ENCODE measurements at regions not wholly inside any gene's neighbourhood (a gene's known extent, or its start where the extent isn't known, plus 50 kb on each side); places are given as distances from the start of the nearest gene placed in this dataset.

- Histone ChIP-seq H3K27ac (ENCODE audit: low read depth, low read length) (no peak overlapping the region), H3K79me2 (ENCODE audit: control insufficient read depth, insufficient read depth, low read length) (no peaks in the 10 kb centered on the region), H3K4me3 (ENCODE audit: low read length) (no peak overlapping the region), H3K36me3 (ENCODE audit: control insufficient read depth, insufficient read depth, low read length) (no peaks in the 10 kb centered on the region), H3K79me1 (ENCODE audit: low read length) (no peaks in the 10 kb centered on the region), H2BK120ac (ENCODE audit: low read depth, low read length) (no peak overlapping the region), H2BK5ac (ENCODE audit: low read length) (no peak overlapping the region), H4K5ac (ENCODE audit: low read length) (no peak overlapping the region), H3K56ac (ENCODE audit: low read length) (no peak overlapping the region), H3K4ac (ENCODE audit: low read depth, low read length) (peak overlapping the region; percentile 39), H3K23ac (ENCODE audit: low read length) (no peak overlapping the region), H2BK15ac (replicated peaks; ENCODE audit: low read depth) (no peak overlapping the region), H4K8ac (ENCODE audit: low read depth, low read length) (no peak overlapping the region), H3K4me2 (ENCODE audit: low read length) (no peak overlapping the region), H3K18ac (ENCODE audit: low read length) (no peak overlapping the region), H3K4me1 (ENCODE audit: control insufficient read depth, low read depth, low read length) (peaks cover 1% of the 10 kb centered on the region), H2AK5ac (ENCODE audit: low read length) (no peak overlapping the region), H3K9ac (ENCODE audit: low read length) (no peak overlapping the region), H3K27me3 (ENCODE audit: insufficient read depth, low read length, poor library complexity) (no peaks in the 10 kb centered on the region)
- no peak for DNase-seq
- WGBS (ENCODE audit: extremely low coverage, insufficient coverage, low lambda C conversion rate): no CpG with 5 or more reads among the region's 3 CpGs
Measured at GRCh38 chr2:113838744-113839444, 51.0 kb upstream of the ACTR3 start.

DNA sequence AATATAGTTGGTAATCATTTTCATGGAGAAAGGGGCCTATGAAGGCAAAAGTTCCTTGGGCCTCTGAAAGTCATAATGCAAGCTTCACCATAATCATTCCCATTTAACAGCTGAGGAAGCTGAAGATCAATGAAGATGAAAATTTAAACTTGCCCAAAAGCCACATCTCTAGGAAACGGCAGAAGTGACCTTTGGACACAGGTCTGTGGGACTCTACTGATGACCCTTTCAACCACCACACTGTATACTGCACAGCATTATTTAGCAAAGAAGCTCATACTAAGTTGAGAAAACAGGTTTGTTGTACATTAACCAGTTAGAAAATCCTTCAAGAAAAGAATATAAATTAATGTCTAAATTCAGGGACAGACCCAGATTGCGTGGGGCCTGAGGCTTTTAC, 51.6 kb upstream of the ACTR3 start:
- Histone ChIP-seq H3K4me1 (ENCODE audit: control insufficient read depth, low read depth, low read length) (no peaks in the 10 kb centered on the region), H3K79me1 (ENCODE audit: low read length) (no peaks in the 10 kb centered on the region), H3K18ac (ENCODE audit: low read length) (no peak overlapping the region), H3K4me3 (ENCODE audit: low read length) (no peak overlapping the region), H4K5ac (ENCODE audit: low read length) (no peak overlapping the region), H3K79me2 (ENCODE audit: control insufficient read depth, insufficient read depth, low read length) (no peaks in the 10 kb centered on the region), H2BK120ac (ENCODE audit: low read depth, low read length) (no peak overlapping the region), H4K8ac (ENCODE audit: low read depth, low read length) (no peak overlapping the region), H3K56ac (ENCODE audit: low read length) (no peak overlapping the region), H3K36me3 (ENCODE audit: control insufficient read depth, insufficient read depth, low read length) (no peaks in the 10 kb centered on the region), H3K4me2 (ENCODE audit: low read length) (no peak overlapping the region), H2BK15ac (replicated peaks; ENCODE audit: low read depth) (no peak overlapping the region), H3K4ac (ENCODE audit: low read depth, low read length) (no peak overlapping the region), H3K27me3 (ENCODE audit: insufficient read depth, low read length, poor library complexity) (no peaks in the 10 kb centered on the region), H3K9ac (ENCODE audit: low read length) (no peak overlapping the region), H2BK5ac (ENCODE audit: low read length) (no peak overlapping the region), H3K27ac (ENCODE audit: low read depth, low read length) (no peak overlapping the region), H2AK5ac (ENCODE audit: low read length) (no peak overlapping the region), H3K23ac (ENCODE audit: low read length) (no peak overlapping the region)
- DNase-seq: no peak
- WGBS (ENCODE audit: extremely low coverage, insufficient coverage, low lambda C conversion rate): no CpG with 5 or more reads among the region's 2 CpGs

DNA sequence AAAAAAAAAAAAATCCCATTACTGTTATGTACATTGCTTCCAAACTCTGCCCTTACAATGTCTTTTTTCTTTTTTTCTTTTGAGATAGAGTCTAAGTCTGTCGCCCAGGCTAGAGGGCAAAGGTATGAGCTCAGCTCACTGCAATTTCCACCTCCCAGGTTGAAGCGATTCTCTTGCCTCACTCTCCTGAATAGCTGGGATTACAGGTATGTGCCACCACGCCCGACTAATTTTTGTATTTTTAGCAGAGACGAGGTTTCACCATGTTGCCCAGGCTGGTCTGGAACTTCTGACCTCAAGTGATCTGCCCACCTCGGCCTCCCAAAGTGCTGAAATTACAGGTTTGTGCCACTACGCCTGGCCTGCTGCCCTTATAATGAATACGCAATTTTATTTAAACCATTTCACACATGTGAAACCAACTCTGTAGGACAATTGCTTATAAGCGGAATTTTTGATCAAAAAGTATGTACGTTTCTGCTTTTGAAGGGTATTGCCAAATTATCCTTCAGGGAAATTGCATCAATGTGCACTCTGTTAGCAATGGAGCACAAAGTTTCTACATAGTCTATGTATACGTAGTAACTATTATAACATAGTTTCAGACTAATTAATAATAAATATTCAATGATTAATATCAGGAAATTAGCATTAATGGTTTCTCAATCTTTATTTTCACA, 55.7 kb upstream of the ACTR3 start:
- H3K27ac ChIP-seq (ENCODE audit: low read depth, low read length): peak overlapping the region; percentile 44
- H3K27me3 ChIP-seq (ENCODE audit: insufficient read depth, low read length, poor library complexity): no peaks in the 10 kb centered on the region
- DNase-seq: peak; percentile 92
- H3K23ac ChIP-seq (ENCODE audit: low read length): no peak overlapping the region
- H3K79me2 ChIP-seq (ENCODE audit: control insufficient read depth, insufficient read depth, low read length): no peaks in the 10 kb centered on the region
- no peak overlapping the region for H3K4me3 ChIP-seq (ENCODE audit: low read length)
- H3K4me1 ChIP-seq (ENCODE audit: control insufficient read depth, low read depth, low read length): no peaks in the 10 kb centered on the region
- H2AK5ac ChIP-seq (ENCODE audit: low read length): no peak overlapping the region
- H2BK120ac ChIP-seq (ENCODE audit: low read depth, low read length): no peak overlapping the region
- no peak overlapping the region for H4K5ac ChIP-seq (ENCODE audit: low read length)
- no peak overlapping the region for H2BK15ac ChIP-seq (replicated peaks; ENCODE audit: low read depth)
- H3K56ac ChIP-seq (ENCODE audit: low read length): no peak overlapping the region
- no peaks in the 10 kb centered on the region for H3K36me3 ChIP-seq (ENCODE audit: control insufficient read depth, insufficient read depth, low read length)
- H3K9ac ChIP-seq (ENCODE audit: low read length): no peak overlapping the region
- H2BK5ac ChIP-seq (ENCODE audit: low read length): no peak overlapping the region
- no peaks in the 10 kb centered on the region for H3K79me1 ChIP-seq (ENCODE audit: low read length)
- peak overlapping the region; percentile 68 for H3K18ac ChIP-seq (ENCODE audit: low read length)
- WGBS (ENCODE audit: extremely low coverage, insufficient coverage, low lambda C conversion rate): no CpG with 5 or more reads among the region's 11 CpGs
- H4K8ac ChIP-seq (ENCODE audit: low read depth, low read length): no peak overlapping the region
- H3K4me2 ChIP-seq (ENCODE audit: low read length): no peak overlapping the region
- no peak overlapping the region for H3K4ac ChIP-seq (ENCODE audit: low read depth, low read length)

- no peaks in the 10 kb centered on the region for H3K79me2 ChIP-seq (ENCODE audit: control insufficient read depth, insufficient read depth, low read length)
- WGBS (ENCODE audit: extremely low coverage, insufficient coverage, low lambda C conversion rate): no CpG with 5 or more reads among the region's 4 CpGs
Measured at GRCh38 chr2:113832795-113833290, 57.0 kb upstream of the ACTR3 start.

DNA sequence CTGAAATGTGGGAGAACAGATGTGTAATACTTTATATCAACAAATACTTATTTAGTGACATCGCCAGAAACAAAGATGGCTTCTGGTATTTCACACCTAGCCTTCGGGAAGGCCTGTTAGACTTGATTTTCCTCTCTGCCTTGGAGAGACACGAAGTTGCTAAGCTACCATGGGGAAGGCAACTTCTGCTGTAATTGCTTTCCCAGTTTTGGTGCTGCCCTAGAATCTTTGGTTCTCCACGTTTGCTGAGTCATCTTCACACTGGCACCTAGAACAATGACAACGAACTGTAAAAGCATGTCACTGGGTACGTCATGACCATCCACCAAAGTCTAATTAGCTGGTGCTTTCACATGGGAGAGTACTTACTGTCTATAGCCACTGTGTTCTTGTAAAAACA, 58.7 kb upstream of the ACTR3 start:
- Histone ChIP-seq H3K4me3 (ENCODE audit: low read length) (no peak overlapping the region), H3K4ac (ENCODE audit: low read depth, low read length) (no peak overlapping the region), H3K4me2 (ENCODE audit: low read length) (no peak overlapping the region), H3K4me1 (ENCODE audit: control insufficient read depth, low read depth, low read length) (peaks cover 11% of the 10 kb centered on the region), H3K27ac (ENCODE audit: low read depth, low read length) (no peak overlapping the region), H2BK120ac (ENCODE audit: low read depth, low read length) (no peak overlapping the region), H4K5ac (ENCODE audit: low read length) (no peak overlapping the region), H3K79me2 (ENCODE audit: control insufficient read depth, insufficient read depth, low read length) (no peaks in the 10 kb centered on the region), H3K18ac (ENCODE audit: low read length) (peak overlapping the region; percentile 51), H3K79me1 (ENCODE audit: low read length) (no peaks in the 10 kb centered on the region), H3K9ac (ENCODE audit: low read length) (no peak overlapping the region), H3K56ac (ENCODE audit: low read length) (peak overlapping the region; percentile 46), H3K23ac (ENCODE audit: low read length) (no peak overlapping the region), H2BK5ac (ENCODE audit: low read length) (no peak overlapping the region), H3K36me3 (ENCODE audit: control insufficient read depth, insufficient read depth, low read length) (no peaks in the 10 kb centered on the region), H3K27me3 (ENCODE audit: insufficient read depth, low read length, poor library complexity) (no peaks in the 10 kb centered on the region), H2AK5ac (ENCODE audit: low read length) (no peak overlapping the region), H2BK15ac (replicated peaks; ENCODE audit: low read depth) (no peak overlapping the region), H4K8ac (ENCODE audit: low read depth, low read length) (no peak overlapping the region)
- DNase-seq: peak; percentile 99
- no CpG with 5 or more reads among the region's 6 CpGs for WGBS (ENCODE audit: extremely low coverage, insufficient coverage, low lambda C conversion rate)

More at GRCh38 chr2:113832795-113833290, 57.0 kb upstream of the ACTR3 start:
- DNase-seq: no peak
- H3K4me1 ChIP-seq (ENCODE audit: control insufficient read depth, low read depth, low read length): peaks cover 2% of the 10 kb centered on the region
- H2BK5ac ChIP-seq (ENCODE audit: low read length): no peak overlapping the region
- H2BK15ac ChIP-seq (replicated peaks; ENCODE audit: low read depth): no peak overlapping the region
- H4K5ac ChIP-seq (ENCODE audit: low read length): no peak overlapping the region
- H3K27ac ChIP-seq (ENCODE audit: low read depth, low read length): no peak overlapping the region
- no peak overlapping the region for H2BK120ac ChIP-seq (ENCODE audit: low read depth, low read length)
- H3K56ac ChIP-seq (ENCODE audit: low read length): no peak overlapping the region
- H3K79me1 ChIP-seq (ENCODE audit: low read length): no peaks in the 10 kb centered on the region
- H4K8ac ChIP-seq (ENCODE audit: low read depth, low read length): no peak overlapping the region
- H2AK5ac ChIP-seq (ENCODE audit: low read length): no peak overlapping the region
- H3K18ac ChIP-seq (ENCODE audit: low read length): no peak overlapping the region
- H3K4ac ChIP-seq (ENCODE audit: low read depth, low read length): no peak overlapping the region
- no peaks in the 10 kb centered on the region for H3K36me3 ChIP-seq (ENCODE audit: control insufficient read depth, insufficient read depth, low read length)
- no peak overlapping the region for H3K23ac ChIP-seq (ENCODE audit: low read length)
- no peaks in the 10 kb centered on the region for H3K27me3 ChIP-seq (ENCODE audit: insufficient read depth, low read length, poor library complexity)
- no peak overlapping the region for H3K9ac ChIP-seq (ENCODE audit: low read length)
- no peak overlapping the region for H3K4me3 ChIP-seq (ENCODE audit: low read length)
- no peak overlapping the region for H3K4me2 ChIP-seq (ENCODE audit: low read length)

Measured in mesendoderm (in vitro differentiated cells).